ENCODE measurements at regions not wholly inside any gene's neighbourhood (a gene's known extent, or its start where the extent isn't known, plus 50 kb on each side); places are given as distances from the start of the nearest gene placed in this dataset.

DNA sequence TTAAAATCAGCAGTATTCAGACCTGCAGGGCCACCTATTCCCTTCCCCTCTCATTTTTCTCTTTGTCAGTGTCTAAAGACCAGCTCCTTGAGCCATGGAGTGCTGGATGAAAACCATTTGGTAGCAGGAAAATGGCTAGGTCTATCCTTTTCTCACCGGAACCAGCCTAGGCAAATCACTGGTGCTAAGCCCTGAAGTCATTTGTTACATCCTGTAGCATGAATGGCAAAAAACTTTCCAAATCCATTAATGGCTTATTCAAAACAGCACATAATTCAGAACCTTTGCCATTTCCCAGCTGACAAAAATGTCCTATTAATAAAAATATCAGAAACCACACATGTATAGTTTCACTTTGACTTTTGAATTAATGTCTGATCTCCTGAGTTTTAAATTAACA lies 209.5 kb upstream of the E2F8 start:
- TF ChIP-seq, protein P1, sequence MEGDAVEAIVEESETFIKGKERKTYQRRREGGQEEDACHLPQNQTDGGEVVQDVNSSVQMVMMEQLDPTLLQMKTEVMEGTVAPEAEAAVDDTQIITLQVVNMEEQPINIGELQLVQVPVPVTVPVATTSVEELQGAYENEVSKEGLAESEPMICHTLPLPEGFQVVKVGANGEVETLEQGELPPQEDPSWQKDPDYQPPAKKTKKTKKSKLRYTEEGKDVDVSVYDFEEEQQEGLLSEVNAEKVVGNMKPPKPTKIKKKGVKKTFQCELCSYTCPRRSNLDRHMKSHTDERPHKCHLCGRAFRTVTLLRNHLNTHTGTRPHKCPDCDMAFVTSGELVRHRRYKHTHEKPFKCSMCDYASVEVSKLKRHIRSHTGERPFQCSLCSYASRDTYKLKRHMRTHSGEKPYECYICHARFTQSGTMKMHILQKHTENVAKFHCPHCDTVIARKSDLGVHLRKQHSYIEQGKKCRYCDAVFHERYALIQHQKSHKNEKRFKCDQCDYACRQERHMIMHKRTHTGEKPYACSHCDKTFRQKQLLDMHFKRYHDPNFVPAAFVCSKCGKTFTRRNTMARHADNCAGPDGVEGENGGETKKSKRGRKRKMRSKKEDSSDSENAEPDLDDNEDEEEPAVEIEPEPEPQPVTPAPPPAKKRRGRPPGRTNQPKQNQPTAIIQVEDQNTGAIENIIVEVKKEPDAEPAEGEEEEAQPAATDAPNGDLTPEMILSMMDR (IDR thresholded peaks at IDR 0.05): no peak

DNA sequence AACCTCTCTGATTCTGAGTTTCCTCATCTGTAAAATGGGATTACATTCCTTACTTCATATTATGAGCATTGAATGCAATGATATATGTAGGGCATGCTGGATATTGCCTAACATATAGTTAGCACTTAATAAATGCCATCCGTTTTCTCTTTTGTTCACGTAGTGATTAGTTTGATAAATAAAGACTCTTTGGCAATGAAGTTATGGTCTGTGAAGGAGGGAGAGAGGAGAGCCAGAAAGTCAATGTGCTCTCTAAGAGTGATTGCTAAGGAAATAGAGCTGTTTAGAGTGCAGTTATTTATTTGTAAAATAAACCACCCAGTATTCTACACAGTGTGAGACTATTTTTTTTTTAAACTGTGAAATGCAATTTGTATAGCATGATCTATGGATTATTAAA lies 207.9 kb upstream of the E2F8 start:
- TF ChIP-seq, protein P1 (IDR thresholded peaks at IDR 0.05): no peak

DNA sequence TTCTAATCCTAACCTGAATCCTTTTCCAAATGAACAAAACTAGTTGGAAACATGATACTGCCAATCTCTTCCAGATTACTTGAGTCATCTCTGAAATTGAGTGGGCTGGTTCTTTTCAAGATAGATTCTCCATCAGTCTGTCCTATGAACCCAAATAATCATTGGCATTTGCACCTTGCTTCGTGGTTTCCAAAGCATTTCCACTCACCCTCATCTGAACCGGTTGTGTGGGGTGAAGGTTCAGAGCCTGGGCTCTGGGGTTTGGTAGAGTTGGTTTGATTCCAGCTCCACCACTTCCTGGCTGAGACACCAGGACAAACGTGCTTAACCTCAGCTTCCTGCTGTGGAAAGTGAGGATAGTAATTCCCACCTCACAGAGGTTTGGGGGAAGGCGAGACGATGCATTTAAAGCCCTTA lies 206.4 kb upstream of the E2F8 start:
- TF ChIP-seq, protein P1 (IDR thresholded peaks at IDR 0.05): no peak

DNA sequence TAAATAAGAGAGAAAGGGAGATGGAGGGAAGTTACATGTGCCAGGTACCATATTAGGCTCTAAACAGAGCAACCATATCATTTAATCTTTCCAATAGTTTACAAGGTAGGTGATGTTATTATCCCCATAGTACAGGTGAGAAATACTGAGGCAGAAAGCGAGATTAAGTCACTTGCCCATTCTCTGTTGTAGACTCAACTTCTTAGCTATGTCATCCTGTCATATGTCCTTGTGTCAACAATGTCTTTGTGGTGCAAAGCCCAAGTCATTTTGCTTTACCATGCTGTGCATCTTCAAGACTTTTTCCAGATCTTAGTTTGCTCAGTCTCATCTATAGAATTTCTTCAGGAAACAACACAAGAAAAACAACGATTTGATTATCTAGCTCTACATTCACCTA lies 205.0 kb upstream of the E2F8 start:
- TF ChIP-seq, protein P1 (IDR thresholded peaks at IDR 0.05): no peak

DNA sequence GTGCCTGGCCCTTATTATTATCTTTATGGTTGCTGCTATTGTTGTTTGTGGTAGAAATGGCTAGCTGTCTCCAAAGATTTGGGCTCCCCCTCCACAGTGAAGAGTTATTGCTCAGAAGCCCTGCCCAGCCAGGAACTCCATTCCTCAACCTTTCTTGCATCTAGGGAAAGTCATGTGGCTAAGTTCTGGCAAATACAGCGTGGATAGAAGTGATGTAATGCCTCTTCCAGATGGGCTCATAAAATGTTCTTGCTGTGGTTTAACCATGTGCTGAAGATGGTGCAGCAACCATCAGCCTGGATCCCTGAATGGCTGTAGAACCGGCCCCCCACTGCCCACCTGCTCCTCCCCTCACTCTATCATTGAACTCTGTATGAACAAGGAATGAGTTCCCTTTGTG lies 203.5 kb upstream of the E2F8 start:
- TF ChIP-seq, protein P1 (IDR thresholded peaks at IDR 0.05): no peak

DNA sequence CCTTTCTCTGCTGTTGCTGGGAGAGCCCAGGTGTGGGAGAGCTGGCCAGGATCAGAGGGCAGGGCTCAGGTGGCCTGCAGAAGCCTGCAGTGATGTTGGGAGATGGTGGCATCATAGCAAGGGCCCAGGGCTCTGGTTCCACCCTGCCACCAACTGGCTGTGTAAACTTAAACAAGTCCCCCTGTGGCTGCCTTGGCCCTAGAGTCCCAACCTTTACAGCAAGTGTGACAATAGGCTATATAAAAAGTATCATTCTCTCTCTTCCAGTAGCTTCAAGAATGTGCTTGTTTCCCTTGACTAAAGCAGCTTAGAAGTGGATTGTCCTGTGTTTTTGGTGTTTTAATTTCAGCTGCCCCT lies 201.8 kb upstream of the E2F8 start:
- TF ChIP-seq, protein P1 (IDR thresholded peaks at IDR 0.05): no peak

DNA sequence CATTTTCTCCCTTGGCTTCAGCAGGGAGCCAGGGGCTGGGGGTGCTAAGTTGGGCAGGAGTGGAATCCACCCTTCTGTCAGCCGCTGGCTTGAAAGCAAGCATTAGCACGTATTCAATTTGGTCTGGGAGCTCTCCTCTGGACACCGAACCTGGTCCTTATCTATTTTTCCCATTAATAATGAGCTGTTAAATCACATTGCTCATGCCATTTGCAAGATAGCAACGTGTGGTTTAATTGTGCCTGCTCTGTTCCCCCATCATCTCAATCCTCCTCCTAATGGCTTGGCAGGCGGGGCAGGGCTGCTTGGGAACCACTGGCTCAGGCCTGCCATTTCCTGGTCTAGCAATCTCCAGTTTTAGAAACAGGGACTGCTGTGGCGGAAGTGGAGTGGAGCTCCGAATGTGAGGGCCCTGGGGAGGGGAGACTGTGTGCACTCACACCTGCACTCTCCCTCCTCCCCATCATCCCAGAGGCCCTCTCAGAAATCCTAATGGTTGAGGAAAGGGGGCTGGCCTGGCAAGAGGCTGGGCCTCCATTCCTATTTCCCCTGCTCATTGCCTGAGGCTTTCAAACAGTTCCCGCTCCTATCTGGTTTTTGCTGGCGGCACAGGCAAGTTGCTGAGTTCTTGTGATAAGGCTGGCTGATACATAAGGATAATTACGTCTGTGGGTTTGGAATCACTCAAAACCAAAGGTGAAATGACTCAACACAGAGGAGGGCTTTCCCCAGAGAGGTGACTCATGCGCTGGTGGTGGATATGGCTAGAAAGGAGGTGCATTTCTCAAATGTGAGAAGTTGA lies 201.2 kb upstream of the E2F8 start:
- TF ChIP-seq, protein P1 (IDR thresholded peaks at IDR 0.05): no peak

DNA sequence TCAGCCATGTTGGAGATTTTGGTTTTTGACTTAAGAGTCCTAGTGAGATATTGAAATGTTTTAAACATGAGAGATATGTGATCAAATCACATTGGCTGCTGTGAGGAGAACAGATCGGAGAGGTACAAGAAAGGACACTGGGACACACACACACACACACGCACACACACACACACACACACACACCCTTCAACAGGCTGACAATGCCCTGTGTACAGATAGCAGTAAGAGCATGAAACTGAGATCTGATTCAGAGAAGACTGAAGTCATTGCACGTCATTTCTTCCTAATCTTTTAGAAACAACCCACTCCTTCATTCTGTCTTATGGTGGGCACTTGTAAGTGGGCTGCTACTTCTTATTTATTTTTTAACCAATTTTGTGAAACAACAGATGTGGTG lies 200.5 kb upstream of the E2F8 start:
- TF ChIP-seq, protein P1 (IDR thresholded peaks at IDR 0.05): no peak

Measured in LNCAP (cell line).